HG03571 (cell line): ENCODE measurements at regions not wholly inside any gene's neighbourhood (a gene's known extent, or its start where the extent isn't known, plus 50 kb on each side); places are given as distances from the start of the nearest gene placed in this dataset.
A peak's percentile ranks its signal among the peaks of the same experiment; 100 is the strongest.

Experiments used
- ATAC-seq: cut with Tn5 transposase; IDR thresholded peaks from one replicate; pipeline ENCODE4 v1.9.1; 2021; ENCODE audit not compliant: unreplicated experiment

- ATAC-seq, result no peak
These were observed 70.4 kb downstream of the RCN1 start for GRCh38 chr11:32161293-32161692.

GRCh38 chr11:32162351-32162750, 71.5 kb downstream of the RCN1 start:
- ATAC-seq, result no peak

DNA sequence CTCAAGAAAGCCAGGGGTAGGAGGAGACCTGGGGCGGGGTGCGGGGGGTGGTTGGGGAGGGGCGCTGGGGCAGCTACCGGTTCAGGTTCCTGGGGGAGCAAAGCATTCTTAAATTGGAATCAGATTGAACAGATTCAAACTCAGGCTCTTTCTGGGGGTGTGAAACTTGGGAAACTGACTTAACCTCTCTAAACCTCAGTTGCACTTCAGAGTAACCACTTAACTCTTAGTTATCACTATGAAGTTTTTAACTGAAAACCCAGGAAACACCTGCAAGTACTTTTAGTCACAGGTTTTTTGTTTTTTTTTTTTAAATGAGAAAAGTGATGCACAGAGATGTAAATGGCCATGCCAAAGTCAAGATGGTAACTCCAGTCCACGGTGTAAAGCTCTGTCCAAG, 72.0 kb downstream of the RCN1 start:
- no peak for ATAC-seq

DNA sequence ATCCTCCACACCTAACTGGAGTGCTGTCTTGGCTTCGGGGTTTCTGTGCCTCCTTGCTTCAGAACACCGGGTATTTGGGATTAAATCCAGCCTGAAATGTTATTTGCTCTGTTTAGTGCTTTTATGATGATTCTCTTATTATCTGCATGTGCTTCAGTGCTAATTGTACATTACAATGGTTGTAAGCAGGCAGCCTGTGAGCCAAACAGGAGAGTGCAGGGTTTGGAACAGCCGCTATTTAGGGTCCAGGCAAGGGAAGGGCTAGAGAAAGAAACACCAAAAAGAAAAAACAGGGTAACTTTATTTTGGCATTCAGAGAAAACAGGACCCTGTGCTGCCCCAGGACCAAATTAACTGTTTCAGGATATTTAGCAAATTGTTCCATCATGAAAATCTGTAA, 72.7 kb downstream of the RCN1 start:
- no peak for ATAC-seq

DNA sequence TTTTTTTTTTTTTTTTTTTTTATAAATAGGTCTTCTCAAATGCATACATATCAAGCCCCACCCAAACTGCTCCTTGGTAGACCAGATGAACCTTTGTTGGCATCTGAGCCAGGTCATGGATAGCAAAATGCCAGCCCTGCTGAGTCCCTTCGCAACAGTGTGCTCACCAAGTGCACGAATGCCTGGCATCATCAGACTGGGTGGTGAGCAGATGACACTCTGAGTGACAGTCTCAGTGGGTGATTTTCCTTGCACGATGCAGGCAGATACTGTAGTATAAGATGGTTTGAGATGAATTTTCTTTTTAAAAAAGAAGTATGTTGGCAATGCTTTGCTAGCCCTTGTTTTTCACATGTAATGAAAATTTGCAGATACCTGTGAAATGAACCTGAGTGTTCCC, 74.0 kb downstream of the RCN1 start:
- no peak for ATAC-seq

DNA sequence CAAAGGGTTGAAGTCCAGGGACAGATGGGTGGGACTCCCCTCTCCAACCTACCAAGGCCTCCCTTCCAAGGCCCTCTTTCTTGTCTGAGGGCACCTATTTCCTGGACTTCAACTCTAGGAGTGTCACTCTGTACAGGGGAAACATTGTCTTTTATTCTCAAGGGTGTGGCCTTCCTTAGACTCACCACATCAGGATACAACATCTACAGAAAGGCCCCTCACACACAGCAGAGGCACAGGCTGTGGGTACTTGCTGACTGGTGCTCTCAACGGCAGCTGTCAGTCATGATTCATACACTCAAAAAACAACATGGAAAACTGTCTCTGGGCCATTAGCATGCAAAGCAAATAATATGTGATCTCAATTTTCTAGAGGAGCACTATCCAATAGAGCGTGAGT, 78.0 kb downstream of the RCN1 start:
- no peak for ATAC-seq

DNA sequence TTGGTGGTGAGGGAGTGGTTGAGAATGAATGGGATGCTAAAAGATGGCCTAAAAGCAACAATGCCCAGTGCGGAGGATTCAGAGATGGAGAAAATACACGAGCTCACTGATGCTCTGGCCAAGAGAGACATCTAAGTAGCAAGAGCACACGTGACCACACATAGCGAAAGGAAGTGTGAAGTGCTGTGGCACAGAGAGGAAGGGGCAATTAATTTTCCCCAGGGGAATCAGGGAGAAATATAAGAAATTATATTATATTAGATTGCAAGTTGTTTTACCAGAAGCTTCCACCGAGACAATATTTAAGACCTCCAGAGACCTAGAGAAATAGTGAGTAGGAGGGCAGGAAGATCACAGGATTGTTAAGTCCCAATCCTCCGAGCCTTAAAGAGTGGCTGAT, 80.6 kb downstream of the RCN1 start:
- ATAC-seq, result no peak

- ATAC-seq, result no peak
These were observed 81.4 kb downstream of the RCN1 start for GRCh38 chr11:32172041-32172847.

- ATAC-seq, result no peak
These were observed 82.3 kb downstream of the RCN1 start for GRCh38 chr11:32172848-32173834.

- ATAC-seq, result no peak
These were observed 83.1 kb downstream of the RCN1 start for GRCh38 chr11:32173977-32174376.

- peak; percentile 72 for ATAC-seq
These were observed 85.5 kb downstream of the RCN1 start for GRCh38 chr11:32176223-32176934.

DNA sequence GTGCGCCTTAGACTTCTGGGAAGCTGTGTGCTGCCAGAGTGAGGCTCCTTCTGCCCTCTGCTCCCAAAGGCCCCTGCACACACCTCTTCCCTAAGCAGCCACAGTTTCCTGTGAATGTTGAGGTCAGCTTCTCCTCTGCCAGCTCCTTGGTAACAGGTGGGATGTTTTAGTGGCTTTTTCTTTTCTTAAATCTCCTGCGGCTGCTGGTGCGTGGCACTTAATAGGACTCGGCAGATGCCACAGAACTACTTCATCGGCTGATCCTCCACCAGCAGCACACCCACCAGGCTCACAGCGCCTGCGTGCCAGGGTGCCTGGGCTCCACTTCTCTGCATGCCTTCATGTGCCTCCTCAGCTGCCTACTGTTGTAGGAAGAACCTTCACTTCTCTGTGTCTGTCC, 87.8 kb downstream of the RCN1 start:
- ATAC-seq, result no peak

- ATAC-seq, result no peak
These were observed 92.6 kb downstream of the RCN1 start for GRCh38 chr11:32183512-32183911.

DNA sequence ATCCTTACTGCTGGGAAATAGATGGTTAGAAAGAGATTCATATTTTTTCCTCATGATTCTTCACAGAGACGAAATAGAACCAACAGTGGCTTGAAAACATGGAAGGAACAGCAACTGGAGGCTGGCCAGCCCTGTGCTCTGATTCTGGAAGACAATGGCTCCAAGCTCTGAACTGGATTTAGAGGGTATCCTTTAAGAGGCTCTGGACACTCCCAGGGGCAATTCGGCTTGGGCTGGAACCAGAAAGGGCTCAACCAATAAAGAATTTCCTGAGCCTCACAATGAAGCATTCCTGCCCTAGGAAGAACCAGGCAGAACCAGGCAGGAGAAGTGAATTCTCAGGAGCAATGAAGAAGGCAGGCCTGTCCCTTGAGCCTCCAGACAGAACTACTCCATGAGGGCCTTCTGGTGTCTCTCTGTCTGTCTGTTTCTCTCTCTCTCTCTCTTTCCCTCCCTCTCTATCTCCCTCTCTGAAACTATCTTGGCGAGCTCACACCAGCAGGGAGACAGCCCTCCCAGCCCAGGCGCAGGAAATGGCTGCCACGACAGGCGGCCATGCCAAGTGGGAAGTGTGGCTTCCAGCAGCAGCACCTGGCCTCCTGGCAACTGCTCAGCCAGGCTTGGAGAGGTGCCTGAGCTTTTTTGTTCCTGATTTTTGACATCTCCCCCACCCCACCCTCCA, 93.3 kb downstream of the RCN1 start:
- peak; percentile 17 for ATAC-seq

GRCh38 chr11:32184723-32185376, 94.0 kb downstream of the RCN1 start:
- ATAC-seq, result peak; percentile 49

DNA sequence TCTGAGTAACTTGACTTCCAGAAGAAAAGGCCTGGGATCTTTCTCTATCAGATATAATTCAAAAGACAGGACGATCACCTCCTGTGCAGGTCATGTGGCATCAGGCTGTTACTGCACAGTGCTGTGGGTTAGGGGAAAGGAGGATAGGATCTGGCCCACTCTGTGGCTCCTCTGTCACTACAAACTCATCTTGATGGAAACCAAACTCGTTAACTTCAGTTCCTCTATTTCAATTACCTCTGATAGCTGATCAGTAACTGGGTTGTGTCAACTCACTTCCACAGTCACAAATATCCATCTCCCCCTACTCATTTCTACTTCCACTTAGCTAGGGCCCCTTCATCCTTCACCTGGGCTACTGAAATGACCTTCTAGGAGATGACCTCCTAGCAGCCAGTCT, 95.2 kb downstream of the RCN1 start:
- ATAC-seq, result no peak

DNA sequence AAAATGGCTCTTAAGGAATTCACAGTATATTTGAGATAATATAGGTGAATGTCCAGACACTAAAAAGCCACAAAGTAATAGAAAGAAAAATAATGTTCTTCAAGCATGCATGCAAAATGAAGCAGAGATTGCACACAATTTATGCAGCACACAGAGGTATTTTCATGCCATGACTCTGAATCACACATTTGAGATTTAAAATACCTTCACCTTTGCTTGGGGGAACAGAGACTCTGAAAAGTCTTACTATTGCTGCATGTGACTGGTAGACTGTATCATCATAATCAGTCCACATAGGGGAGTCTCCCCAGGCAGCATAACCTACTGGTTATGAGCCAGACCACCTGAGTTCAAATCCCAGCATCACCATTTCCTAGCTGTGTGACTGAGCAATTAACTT, 96.2 kb downstream of the RCN1 start:
- no peak for ATAC-seq

DNA sequence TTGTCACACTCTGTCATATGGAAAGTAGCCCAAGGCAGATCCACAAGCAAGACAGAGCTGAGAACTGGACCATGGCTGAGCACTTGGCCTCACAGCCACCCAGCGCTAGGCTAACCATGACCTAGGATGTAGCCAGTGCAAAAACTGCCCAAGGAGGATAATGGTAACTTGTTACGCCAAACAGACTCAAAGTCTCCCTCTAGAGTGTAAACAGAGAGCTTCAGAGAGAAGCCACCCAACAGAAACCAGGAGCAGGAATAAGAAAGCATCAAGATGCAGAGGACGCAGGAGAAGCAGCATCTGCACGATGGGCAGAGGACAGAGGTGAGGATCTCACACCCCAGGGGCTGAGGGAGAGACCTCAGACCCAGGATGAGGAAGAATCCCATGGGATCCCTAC, 97.9 kb downstream of the RCN1 start:
- ATAC-seq, result no peak

DNA sequence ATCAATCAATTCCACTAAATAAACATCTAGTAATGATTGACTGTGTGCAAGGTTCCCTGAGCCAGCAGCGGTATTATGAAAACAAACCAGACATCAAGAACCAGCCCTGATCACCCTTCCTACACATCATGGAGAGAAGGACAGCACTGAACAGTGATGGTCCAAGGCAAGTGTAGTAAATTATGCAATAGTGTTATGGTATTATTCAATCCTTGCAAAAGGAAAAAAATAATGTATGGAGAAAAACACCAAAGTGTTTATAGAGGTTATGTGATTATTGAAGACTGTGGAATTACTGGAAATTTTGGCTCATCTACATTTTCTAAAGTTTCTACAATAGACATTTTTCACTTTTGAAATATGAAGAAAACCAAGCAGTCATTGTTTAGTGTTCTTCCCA, 105.3 kb downstream of the RCN1 start:
- no peak for ATAC-seq

- ATAC-seq, result no peak
These were observed 107.2 kb downstream of the RCN1 start for GRCh38 chr11:32198053-32198452.
